SK-N-MC (cell line): ENCODE measurements at regions not wholly inside any gene's neighbourhood (a gene's known extent, or its start where the extent isn't known, plus 50 kb on each side); places are given as distances from the start of the nearest gene placed in this dataset.

Source experiments
- EZH2 ChIP-seq: fragments of 200-600 bp; sonication (generic); IDR thresholded peaks from one replicate; pipeline ENCODE4 v1.6.1; 2017; ENCODE audit warnings: antibody characterized with exemption
- POLR2AphosphoS5 ChIP-seq: IDR thresholded peaks from 2 replicates; pipeline ENCODE4 v1.6.1; 2012; ENCODE audit warnings: mild to moderate bottlenecking, low read depth, low read length, borderline replicate concordance

- TF ChIP-seq EZH2 = no peak
- TF ChIP-seq POLR2AphosphoS5 = no peak
Observed at GRCh38 chr15:61442821-61443220, 213.7 kb upstream of the RORA start.
